NCI-H82 treated with DMSO at 0.1 percent for 48 hours (cell line): ENCODE measurements at regions not wholly inside any gene's neighbourhood (a gene's known extent, or its start where the extent isn't known, plus 50 kb on each side); places are given as distances from the start of the nearest gene placed in this dataset.
A peak's percentile ranks its signal among the peaks of the same experiment; 100 is the strongest.

ENCODE experiments used
- DNase-seq: peaks from one replicate; lab custom pipeline; 2025; ENCODE audit not compliant: unreplicated experiment; lab: John Stamatoyannopoulos, UW

- no peak for DNase-seq
Measured at GRCh38 chr4:175424111-175424510, 388.0 kb downstream of the GPM6A start.

GRCh38 chr4:175427751-175428150 is 384.3 kb downstream of the GPM6A start:
- DNase-seq = no peak

GRCh38 chr4:175431694-175432093 is 380.4 kb downstream of the GPM6A start:
- DNase-seq = no peak

- no peak for DNase-seq
Measured at GRCh38 chr4:175435381-175435783, 376.7 kb downstream of the GPM6A start.

GRCh38 chr4:175436196-175436595 is 375.9 kb downstream of the GPM6A start:
- no peak for DNase-seq

GRCh38 chr4:175440786-175441185 is 371.3 kb downstream of the GPM6A start:
- DNase-seq = no peak

- no peak for DNase-seq
Measured at GRCh38 chr4:175441256-175441655, 370.8 kb downstream of the GPM6A start.

GRCh38 chr4:175443547-175443946 is 368.5 kb downstream of the GPM6A start:
- no peak for DNase-seq

GRCh38 chr4:175444512-175444911 is 367.6 kb downstream of the GPM6A start:
- DNase-seq = no peak

- peak; percentile 94 for DNase-seq
Measured at GRCh38 chr4:175447016-175447415, 365.0 kb downstream of the GPM6A start.

GRCh38 chr4:175450446-175450845 is 361.6 kb downstream of the GPM6A start:
- no peak for DNase-seq

GRCh38 chr4:175451238-175451965 is 360.7 kb downstream of the GPM6A start:
- DNase-seq = no peak

GRCh38 chr4:175453456-175453855 is 358.6 kb downstream of the GPM6A start:
- no peak for DNase-seq

- DNase-seq = no peak
Measured at GRCh38 chr4:175456131-175456530, 355.9 kb downstream of the GPM6A start.

GRCh38 chr4:175457956-175458355 is 354.1 kb downstream of the GPM6A start:
- DNase-seq = no peak

- no peak for DNase-seq
Measured at GRCh38 chr4:175459571-175459970, 352.5 kb downstream of the GPM6A start.

- DNase-seq = peak; percentile 41
Measured at GRCh38 chr4:175460414-175460813, 351.6 kb downstream of the GPM6A start.

GRCh38 chr4:175469514-175469913 is 342.6 kb downstream of the GPM6A start:
- DNase-seq = no peak

- no peak for DNase-seq
Measured at GRCh38 chr4:175470131-175470530, 341.9 kb downstream of the GPM6A start.

- DNase-seq = no peak
Measured at GRCh38 chr4:175480404-175480803, 331.7 kb downstream of the GPM6A start.

GRCh38 chr4:175499735-175500352 is 312.2 kb downstream of the GPM6A start:
- DNase-seq = no peak

GRCh38 chr4:175504318-175504717 is 307.7 kb downstream of the GPM6A start:
- DNase-seq = no peak

GRCh38 chr4:175509320-175509719 is 302.7 kb downstream of the GPM6A start:
- peak; percentile 17 for DNase-seq
